Gastroesophageal sphincter (tissue), 3 donors: ENCODE measurements at regions not wholly inside any gene's neighbourhood (a gene's known extent, or its start where the extent isn't known, plus 50 kb on each side); places are given as distances from the start of the nearest gene placed in this dataset.
"Not testable (repeated sequence)": the region's sequence is repeated elsewhere in the genome, so short reads cannot be mapped to it uniquely, and the experiment has no call there.

Experiments used
- POLR2A ChIP-seq, 2 donors: fragments of 450-650 bp; IDR thresholded peaks; one replicate each; pipeline ENCODE4 v1.6.1; 2017; ENCODE audit warnings: antibody characterized with exemption in 2 of 2, mild to moderate bottlenecking in 2 of 2, moderate library complexity in 1 of 2
- POLR2AphosphoS5 ChIP-seq: sonication (generic); formaldehyde crosslinking; IDR thresholded peaks from one replicate; pipeline ENCODE4 v1.6.1; 2017; ENCODE audit warnings: antibody characterized with exemption
- TF ChIP-seq, protein P1 (sequence below), 4 experiments: fragments of 200-600 bp in 2 of 4; fragments of 450-650 bp in 2 of 4; sonication (generic) in 1 of 4; IDR thresholded peaks; one replicate each; pipeline ENCODE4 v1.5.1; 2017 to 2019; ENCODE audit warnings: antibody characterized with exemption in 4 of 4, mild to moderate bottlenecking in 2 of 4, moderate library complexity in 2 of 4

- TF ChIP-seq, protein P1, sequence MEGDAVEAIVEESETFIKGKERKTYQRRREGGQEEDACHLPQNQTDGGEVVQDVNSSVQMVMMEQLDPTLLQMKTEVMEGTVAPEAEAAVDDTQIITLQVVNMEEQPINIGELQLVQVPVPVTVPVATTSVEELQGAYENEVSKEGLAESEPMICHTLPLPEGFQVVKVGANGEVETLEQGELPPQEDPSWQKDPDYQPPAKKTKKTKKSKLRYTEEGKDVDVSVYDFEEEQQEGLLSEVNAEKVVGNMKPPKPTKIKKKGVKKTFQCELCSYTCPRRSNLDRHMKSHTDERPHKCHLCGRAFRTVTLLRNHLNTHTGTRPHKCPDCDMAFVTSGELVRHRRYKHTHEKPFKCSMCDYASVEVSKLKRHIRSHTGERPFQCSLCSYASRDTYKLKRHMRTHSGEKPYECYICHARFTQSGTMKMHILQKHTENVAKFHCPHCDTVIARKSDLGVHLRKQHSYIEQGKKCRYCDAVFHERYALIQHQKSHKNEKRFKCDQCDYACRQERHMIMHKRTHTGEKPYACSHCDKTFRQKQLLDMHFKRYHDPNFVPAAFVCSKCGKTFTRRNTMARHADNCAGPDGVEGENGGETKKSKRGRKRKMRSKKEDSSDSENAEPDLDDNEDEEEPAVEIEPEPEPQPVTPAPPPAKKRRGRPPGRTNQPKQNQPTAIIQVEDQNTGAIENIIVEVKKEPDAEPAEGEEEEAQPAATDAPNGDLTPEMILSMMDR (IDR thresholded peaks at IDR 0.05): not testable (repeated sequence)
- not testable (repeated sequence) for TF ChIP-seq POLR2AphosphoS5; POLR2A (IDR thresholded peaks at IDR 0.05)
Measured at GRCh38 chr22:23417327-23417726, 162.8 kb downstream of the IGLL1 start.
